Activated CD8-positive, alpha-beta T cell treated with anti-CD3 and anti-CD28 coated beads for 36 hours (primary cell): ENCODE measurements at regions not wholly inside any gene's neighbourhood (a gene's known extent, or its start where the extent isn't known, plus 50 kb on each side); places are given as distances from the start of the nearest gene placed in this dataset.
"Not testable (repeated sequence)": the region's sequence is repeated elsewhere in the genome, so short reads cannot be mapped to it uniquely, and the experiment has no call there.

Source experiments
- ATAC-seq: fragments of 200-7000 bp; cut with Tn5 transposase; one replicate; pipeline ENCODE4 v1.10.0; 2021; ENCODE audit warnings: mild to moderate bottlenecking, moderate library complexity
- CTCF ChIA-PET: fragments of 350-600 bp; sonication (Branson Sonifier 250); formaldehyde crosslinking; loops from one replicate; lab custom pipeline; 2021; ENCODE audit warnings: antibody characterized with exemption; lab: Charles Lee
- POLR2A ChIA-PET: fragments of 350-600 bp; sonication (Branson Sonifier 250); formaldehyde crosslinking; loops from one replicate; lab custom pipeline; 2021; ENCODE audit warnings: antibody characterized with exemption; lab: Charles Lee
- DNase-seq: peaks from one replicate; pipeline ENCODE4 v3.0.0-alpha.2; 2020
- H3K27ac Mint-ChIP-seq: one replicate; pipeline ENCODE4 v1.8.0; 2021; ENCODE audit warnings: mild to moderate bottlenecking, mixed read lengths
- H3K27me3 Mint-ChIP-seq: one replicate; pipeline ENCODE4 v1.8.0; 2021; ENCODE audit warnings: mixed read lengths
- H3K36me3 Mint-ChIP-seq: one replicate; pipeline ENCODE4 v1.8.0; 2021; ENCODE audit warnings: low read depth, mixed read lengths
- H3K4me1 Mint-ChIP-seq: one replicate; pipeline ENCODE4 v1.8.0; 2021; ENCODE audit warnings: low read depth, mixed read lengths
- H3K4me3 Mint-ChIP-seq: one replicate; pipeline ENCODE4 v1.8.0; 2021; ENCODE audit warnings: mild to moderate bottlenecking, moderate library complexity, mixed read lengths
- H3K9me3 Mint-ChIP-seq: one replicate; pipeline ENCODE4 v1.8.0; 2021; ENCODE audit warnings: mixed read lengths
- CTCF ChIP-seq: fragments of 200-600 bp; IDR thresholded peaks from one replicate; pipeline ENCODE4 v1.8.0; 2022; ENCODE audit warnings: antibody characterized with exemption, mild to moderate bottlenecking
- intact Hi-C: fragments of 100-400 bp; cut with micrococcal nuclease; formaldehyde crosslinking; loops from one replicate; pipeline ENCODE4 v1.10.0; 2022

GRCh38 chr3:20302766-20303165 is 116.8 kb upstream of the SGO1 start:
- ATAC-seq = no peak
- H3K27ac Mint-ChIP-seq = no peak overlapping the region
- H3K4me1 Mint-ChIP-seq = no peaks in the 10 kb centered on the region

GRCh38 chr3:20288050-20288449 is 102.0 kb upstream of the SGO1 start:
- Mint-ChIP-seq H3K36me3 (peaks cover 7% of the 10 kb centered on the region), H3K27me3 (no peaks in the 10 kb centered on the region), H3K27ac (no peak overlapping the region), H3K4me3 (no peak overlapping the region), H3K4me1 (no peaks in the 10 kb centered on the region), H3K9me3 (peaks cover 21% of the 10 kb centered on the region)
- DNase-seq = no peak
- ChIA-PET CTCF (no interaction called here), POLR2A (no interaction called here)
- intact Hi-C loops = no loop called here
- no peak for ATAC-seq
- TF ChIP-seq CTCF = no peak

More at GRCh38 chr3:20302766-20303165, 116.8 kb upstream of the SGO1 start:
- Mint-ChIP-seq H3K27me3 (peaks cover 2% of the 10 kb centered on the region), H3K4me3 (no peak overlapping the region), H3K9me3 (no peaks in the 10 kb centered on the region), H3K36me3 (no peaks in the 10 kb centered on the region)
- no peak for TF ChIP-seq CTCF
- no peak for DNase-seq
- intact Hi-C loops = no loop called here
- POLR2A ChIA-PET = no interaction called here
- CTCF ChIA-PET = no interaction called here

GRCh38 chr3:20280257-20280656 is 94.3 kb upstream of the SGO1 start:
- H3K36me3 Mint-ChIP-seq = peaks cover 8% of the 10 kb centered on the region
- no peak for TF ChIP-seq CTCF
- H3K4me1 Mint-ChIP-seq = peaks cover 9% of the 10 kb centered on the region
- no peak overlapping the region for H3K4me3 Mint-ChIP-seq
- H3K27me3 Mint-ChIP-seq = peaks cover 2% of the 10 kb centered on the region
- ATAC-seq (no peak), DNase-seq (peak; percentile 20)
- CTCF ChIA-PET = interaction anchor here (0.7 to 0.9 kb wide), 2 partner anchors 17 to 132 kb away, joined by 3 to 4 read pairs; no protein-coding TSS in a partner anchor
- intact Hi-C loops = no loop called here
- no peak overlapping the region for H3K27ac Mint-ChIP-seq
- POLR2A ChIA-PET = no interaction called here
- peaks cover 16% of the 10 kb centered on the region for H3K9me3 Mint-ChIP-seq

- H3K4me1 Mint-ChIP-seq, H3K36me3 Mint-ChIP-seq, intact Hi-C loops, DNase-seq, H3K4me3 Mint-ChIP-seq, CTCF ChIA-PET, ATAC-seq, POLR2A ChIA-PET, H3K27me3 Mint-ChIP-seq, H3K27ac Mint-ChIP-seq: not testable (repeated sequence)
- peaks cover 10% of the 10 kb centered on the region for H3K9me3 Mint-ChIP-seq
Measured at GRCh38 chr3:20265977-20266376, 80.0 kb upstream of the SGO1 start.

- intact Hi-C loops = no loop called here
- H3K36me3 Mint-ChIP-seq = no peaks in the 10 kb centered on the region
- ATAC-seq (no peak), DNase-seq (no peak)
- ChIA-PET POLR2A (no interaction called here), CTCF (no interaction called here)
- no peak overlapping the region for H3K4me3 Mint-ChIP-seq
- TF ChIP-seq CTCF = no peak
- H3K27me3 Mint-ChIP-seq = no peaks in the 10 kb centered on the region
- peaks cover 10% of the 10 kb centered on the region for H3K9me3 Mint-ChIP-seq
- no peaks in the 10 kb centered on the region for H3K4me1 Mint-ChIP-seq
- H3K27ac Mint-ChIP-seq = no peak overlapping the region
Measured at GRCh38 chr3:20264900-20265567, 79.0 kb upstream of the SGO1 start.
